ENCODE measurements at regions not wholly inside any gene's neighbourhood (a gene's known extent, or its start where the extent isn't known, plus 50 kb on each side); places are given as distances from the start of the nearest gene placed in this dataset.

GRCh38 chr4:14552119-14552518 lies 450.2 kb upstream of the CPEB2 start:
- Histone ChIP-seq H3K79me2 (no peaks in the 10 kb centered on the region), H3K36me3 (ENCODE audit: control insufficient read depth, insufficient read depth, low read length) (no peaks in the 10 kb centered on the region), H2AFZ (no peak overlapping the region), H3K27ac (no peak overlapping the region), H3K27me3 (ENCODE audit: control insufficient read depth, insufficient read depth, low read length) (no peaks in the 10 kb centered on the region), H3K4me2 (ENCODE audit: low read length) (no peak overlapping the region), H3K9me3 (ENCODE audit: control insufficient read depth, low read length) (no peaks in the 10 kb centered on the region), H3K9ac (no peak overlapping the region), H3K4me1 (no peaks in the 10 kb centered on the region), H3K4me3 (ENCODE audit: low read depth, low read length) (no peak overlapping the region)
- TF ChIP-seq, protein P1, sequence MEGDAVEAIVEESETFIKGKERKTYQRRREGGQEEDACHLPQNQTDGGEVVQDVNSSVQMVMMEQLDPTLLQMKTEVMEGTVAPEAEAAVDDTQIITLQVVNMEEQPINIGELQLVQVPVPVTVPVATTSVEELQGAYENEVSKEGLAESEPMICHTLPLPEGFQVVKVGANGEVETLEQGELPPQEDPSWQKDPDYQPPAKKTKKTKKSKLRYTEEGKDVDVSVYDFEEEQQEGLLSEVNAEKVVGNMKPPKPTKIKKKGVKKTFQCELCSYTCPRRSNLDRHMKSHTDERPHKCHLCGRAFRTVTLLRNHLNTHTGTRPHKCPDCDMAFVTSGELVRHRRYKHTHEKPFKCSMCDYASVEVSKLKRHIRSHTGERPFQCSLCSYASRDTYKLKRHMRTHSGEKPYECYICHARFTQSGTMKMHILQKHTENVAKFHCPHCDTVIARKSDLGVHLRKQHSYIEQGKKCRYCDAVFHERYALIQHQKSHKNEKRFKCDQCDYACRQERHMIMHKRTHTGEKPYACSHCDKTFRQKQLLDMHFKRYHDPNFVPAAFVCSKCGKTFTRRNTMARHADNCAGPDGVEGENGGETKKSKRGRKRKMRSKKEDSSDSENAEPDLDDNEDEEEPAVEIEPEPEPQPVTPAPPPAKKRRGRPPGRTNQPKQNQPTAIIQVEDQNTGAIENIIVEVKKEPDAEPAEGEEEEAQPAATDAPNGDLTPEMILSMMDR (IDR thresholded peaks at IDR 0.05): no peak

GRCh38 chr4:14559646-14560045 lies 442.6 kb upstream of the CPEB2 start:
- Histone ChIP-seq H3K27me3 (ENCODE audit: control insufficient read depth, insufficient read depth, low read length) (no peaks in the 10 kb centered on the region), H3K36me3 (ENCODE audit: control insufficient read depth, insufficient read depth, low read length) (no peaks in the 10 kb centered on the region), H3K4me1 (no peaks in the 10 kb centered on the region), H3K27ac (no peak overlapping the region), H3K9me3 (ENCODE audit: control insufficient read depth, low read length) (no peaks in the 10 kb centered on the region), H3K79me2 (no peaks in the 10 kb centered on the region), H2AFZ (no peak overlapping the region), H3K4me3 (ENCODE audit: low read depth, low read length) (no peak overlapping the region), H3K9ac (no peak overlapping the region), H3K4me2 (ENCODE audit: low read length) (no peak overlapping the region)
- TF ChIP-seq, protein P1 (IDR thresholded peaks at IDR 0.05): no peak

DNA sequence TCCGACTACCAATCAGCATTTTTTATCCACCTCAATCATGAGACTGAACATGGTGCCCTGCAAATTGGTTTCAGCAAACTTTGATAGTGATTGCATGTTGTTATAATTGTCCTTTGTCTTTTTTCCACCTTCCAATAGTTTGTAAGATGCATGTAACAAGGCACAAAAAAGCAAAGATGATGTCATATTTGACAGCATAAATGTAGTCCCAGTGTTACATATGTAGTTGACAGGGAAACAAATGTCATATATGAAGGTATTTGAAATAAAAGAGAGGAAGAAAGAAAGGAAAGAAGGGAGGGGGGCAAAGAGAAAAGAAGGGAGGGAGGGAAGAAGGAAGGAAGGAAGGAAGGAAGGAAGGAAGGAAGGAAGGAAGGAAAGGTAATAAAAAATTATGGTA lies 441.7 kb upstream of the CPEB2 start:
- no peaks in the 10 kb centered on the region for H3K79me2 ChIP-seq
- H3K9me3 ChIP-seq (ENCODE audit: control insufficient read depth, low read length): no peaks in the 10 kb centered on the region
- H3K36me3 ChIP-seq (ENCODE audit: control insufficient read depth, insufficient read depth, low read length): no peaks in the 10 kb centered on the region
- TF ChIP-seq, protein P1 (IDR thresholded peaks at IDR 0.05): no peak
- H2AFZ ChIP-seq: no peak overlapping the region
- no peak overlapping the region for H3K27ac ChIP-seq
- H3K4me2 ChIP-seq (ENCODE audit: low read length): no peak overlapping the region
- H3K9ac ChIP-seq: no peak overlapping the region
- no peak overlapping the region for H3K4me3 ChIP-seq (ENCODE audit: low read depth, low read length)
- H3K27me3 ChIP-seq (ENCODE audit: control insufficient read depth, insufficient read depth, low read length): no peaks in the 10 kb centered on the region
- H3K4me1 ChIP-seq: no peaks in the 10 kb centered on the region

GRCh38 chr4:14562901-14563300 lies 439.4 kb upstream of the CPEB2 start:
- TF ChIP-seq, protein P1 (IDR thresholded peaks at IDR 0.05): no peak
- H3K9ac ChIP-seq: no peak overlapping the region
- no peak overlapping the region for H3K27ac ChIP-seq
- H3K27me3 ChIP-seq (ENCODE audit: control insufficient read depth, insufficient read depth, low read length): no peaks in the 10 kb centered on the region
- H3K4me1 ChIP-seq: no peaks in the 10 kb centered on the region
- H3K79me2 ChIP-seq: no peaks in the 10 kb centered on the region
- no peak overlapping the region for H3K4me2 ChIP-seq (ENCODE audit: low read length)
- no peaks in the 10 kb centered on the region for H3K9me3 ChIP-seq (ENCODE audit: control insufficient read depth, low read length)
- H2AFZ ChIP-seq: no peak overlapping the region
- H3K4me3 ChIP-seq (ENCODE audit: low read depth, low read length): no peak overlapping the region
- no peaks in the 10 kb centered on the region for H3K36me3 ChIP-seq (ENCODE audit: control insufficient read depth, insufficient read depth, low read length)

DNA sequence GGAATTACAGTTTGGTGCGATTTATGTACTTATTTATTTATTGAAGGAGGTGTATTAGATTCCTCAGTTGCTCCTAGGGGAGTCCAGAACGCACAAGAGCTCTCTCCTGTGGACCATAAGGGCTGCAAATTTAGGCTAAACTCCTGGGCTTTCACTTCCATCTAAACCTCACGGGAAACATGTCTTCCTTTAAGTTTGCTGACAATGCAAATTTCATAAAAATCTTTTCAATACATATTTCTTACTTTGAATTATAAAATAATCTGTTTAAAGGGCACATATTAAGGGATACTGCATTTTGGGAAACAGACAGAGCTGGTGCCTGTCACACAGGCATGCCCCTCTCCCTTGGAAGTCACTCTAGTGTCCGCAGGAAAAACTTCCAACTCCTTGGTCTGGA lies 438.0 kb upstream of the CPEB2 start:
- H3K27ac ChIP-seq: no peak overlapping the region
- no peaks in the 10 kb centered on the region for H3K4me1 ChIP-seq
- H3K4me3 ChIP-seq (ENCODE audit: low read depth, low read length): no peak overlapping the region
- H2AFZ ChIP-seq: no peak overlapping the region
- TF ChIP-seq, protein P1 (IDR thresholded peaks at IDR 0.05): no peak
- H3K79me2 ChIP-seq: no peaks in the 10 kb centered on the region
- no peak overlapping the region for H3K9ac ChIP-seq
- H3K27me3 ChIP-seq (ENCODE audit: control insufficient read depth, insufficient read depth, low read length): no peaks in the 10 kb centered on the region
- H3K36me3 ChIP-seq (ENCODE audit: control insufficient read depth, insufficient read depth, low read length): no peaks in the 10 kb centered on the region
- H3K9me3 ChIP-seq (ENCODE audit: control insufficient read depth, low read length): no peaks in the 10 kb centered on the region
- H3K4me2 ChIP-seq (ENCODE audit: low read length): no peak overlapping the region
